ENCODE measurements at regions not wholly inside any gene's neighbourhood (a gene's known extent, or its start where the extent isn't known, plus 50 kb on each side); places are given as distances from the start of the nearest gene placed in this dataset.

- TF ChIP-seq REST (tag by site-specific recombination; IDR thresholded peaks at IDR 0.05) (no peak), OVOL3 (tag by site-specific recombination; IDR thresholded peaks at IDR 0.05) (no peak), BCL6B (tag by site-specific recombination; IDR thresholded peaks at IDR 0.05) (no peak)
Observed at GRCh38 chr12:93191423-93191822, 186.3 kb upstream of the NUDT4 start.

Data from HEK293 (cell line).